Adrenal gland (tissue), 5 donors: ENCODE measurements at regions not wholly inside any gene's neighbourhood (a gene's known extent, or its start where the extent isn't known, plus 50 kb on each side); places are given as distances from the start of the nearest gene placed in this dataset.

Experiments used
- POLR2A ChIP-seq, 2 donors: fragments of 450-650 bp; IDR thresholded peaks; one replicate each; pipeline ENCODE4 v1.6.1; 2017; ENCODE audit warnings: antibody characterized with exemption in 2 of 2, mild to moderate bottlenecking in 2 of 2, moderate library complexity in 1 of 2
- TF ChIP-seq, protein P1 (sequence below), 6 experiments: fragments of 450-650 bp in 4 of 6; fragments of 200-600 bp in 2 of 6; sonication (generic) in 1 of 6; IDR thresholded peaks; 1 replicate in 5 of 6; 2 replicates in 1 of 6; pipeline versions ENCODE4 v1.5.1 to v1.8.0; 2016 to 2021; ENCODE audit warnings: antibody characterized with exemption in 6 of 6, mild to moderate bottlenecking in 2 of 6, moderate library complexity in 1 of 6
- donor health status: DM: no; HTN: no; CAD: no.

DNA sequence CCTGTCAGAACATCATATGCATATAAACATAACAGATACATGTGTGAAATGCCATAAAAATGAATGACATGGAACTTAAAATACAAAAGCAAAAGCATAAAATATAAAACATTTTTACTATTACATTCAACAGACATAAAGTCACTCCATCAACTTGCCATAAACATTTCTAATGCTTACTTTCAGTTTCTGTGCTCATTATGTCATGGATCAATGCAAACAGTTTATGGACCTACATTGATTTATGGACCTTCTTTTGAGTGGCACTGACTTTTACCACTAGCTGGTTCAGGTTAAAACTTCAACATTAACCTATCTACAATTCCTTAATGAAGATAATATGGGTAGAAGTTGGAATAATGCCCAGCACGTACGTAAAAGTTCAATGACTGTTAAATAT is 577.4 kb upstream of the LMCD1 start:
- TF ChIP-seq POLR2A (IDR thresholded peaks at IDR 0.05) = no peak
- TF ChIP-seq, protein P1, sequence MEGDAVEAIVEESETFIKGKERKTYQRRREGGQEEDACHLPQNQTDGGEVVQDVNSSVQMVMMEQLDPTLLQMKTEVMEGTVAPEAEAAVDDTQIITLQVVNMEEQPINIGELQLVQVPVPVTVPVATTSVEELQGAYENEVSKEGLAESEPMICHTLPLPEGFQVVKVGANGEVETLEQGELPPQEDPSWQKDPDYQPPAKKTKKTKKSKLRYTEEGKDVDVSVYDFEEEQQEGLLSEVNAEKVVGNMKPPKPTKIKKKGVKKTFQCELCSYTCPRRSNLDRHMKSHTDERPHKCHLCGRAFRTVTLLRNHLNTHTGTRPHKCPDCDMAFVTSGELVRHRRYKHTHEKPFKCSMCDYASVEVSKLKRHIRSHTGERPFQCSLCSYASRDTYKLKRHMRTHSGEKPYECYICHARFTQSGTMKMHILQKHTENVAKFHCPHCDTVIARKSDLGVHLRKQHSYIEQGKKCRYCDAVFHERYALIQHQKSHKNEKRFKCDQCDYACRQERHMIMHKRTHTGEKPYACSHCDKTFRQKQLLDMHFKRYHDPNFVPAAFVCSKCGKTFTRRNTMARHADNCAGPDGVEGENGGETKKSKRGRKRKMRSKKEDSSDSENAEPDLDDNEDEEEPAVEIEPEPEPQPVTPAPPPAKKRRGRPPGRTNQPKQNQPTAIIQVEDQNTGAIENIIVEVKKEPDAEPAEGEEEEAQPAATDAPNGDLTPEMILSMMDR (IDR thresholded peaks at IDR 0.05) = no peak
